Kidney tubule cell (primary cell): ENCODE measurements at regions not wholly inside any gene's neighbourhood (a gene's known extent, or its start where the extent isn't known, plus 50 kb on each side); places are given as distances from the start of the nearest gene placed in this dataset.

ENCODE experiments used
- DNase-seq: peaks from one replicate; pipeline ENCODE4 v3.0.0-alpha.2; 2018; ENCODE audit warnings: low spot score

GRCh38 chr15:96736384-96736783 lies 405.9 kb downstream of the NR2F2 start:
- peak; percentile 62 for DNase-seq

GRCh38 chr15:96737408-96737807 lies 406.9 kb downstream of the NR2F2 start:
- peak; percentile 21 for DNase-seq

GRCh38 chr15:96746665-96747064 lies 416.2 kb downstream of the NR2F2 start:
- no peak for DNase-seq

- no peak for DNase-seq
Measured at GRCh38 chr15:96747291-96747690, 416.8 kb downstream of the NR2F2 start.

GRCh38 chr15:96750361-96750760 lies 419.9 kb downstream of the NR2F2 start:
- no peak for DNase-seq

GRCh38 chr15:96756146-96756545 lies 425.6 kb downstream of the NR2F2 start:
- DNase-seq = no peak

GRCh38 chr15:96756656-96757055 lies 426.2 kb downstream of the NR2F2 start:
- DNase-seq = no peak

GRCh38 chr15:96762566-96762965 lies 432.1 kb downstream of the NR2F2 start:
- no peak for DNase-seq

GRCh38 chr15:96764501-96764900 lies 434.0 kb downstream of the NR2F2 start:
- no peak for DNase-seq

- DNase-seq = peak; percentile 6
Measured at GRCh38 chr15:96764946-96765345, 434.4 kb downstream of the NR2F2 start.

GRCh38 chr15:96766366-96766765 lies 435.9 kb downstream of the NR2F2 start:
- DNase-seq = no peak

- DNase-seq = peak; percentile 98
Measured at GRCh38 chr15:96767703-96768434, 437.4 kb downstream of the NR2F2 start.

- DNase-seq = no peak
Measured at GRCh38 chr15:96768435-96768789, 437.9 kb downstream of the NR2F2 start.

GRCh38 chr15:96771035-96771434 lies 440.5 kb downstream of the NR2F2 start:
- DNase-seq = no peak

- DNase-seq = peak; percentile 59
Measured at GRCh38 chr15:96774216-96774615, 443.7 kb downstream of the NR2F2 start.

GRCh38 chr15:96783746-96784145 lies 453.2 kb downstream of the NR2F2 start:
- no peak for DNase-seq

- DNase-seq = peak; percentile 62
Measured at GRCh38 chr15:96790004-96790403, 459.5 kb downstream of the NR2F2 start.

- no peak for DNase-seq
Measured at GRCh38 chr15:96792216-96792615, 461.7 kb downstream of the NR2F2 start.

GRCh38 chr15:96796841-96797240 lies 466.3 kb downstream of the NR2F2 start:
- no peak for DNase-seq

GRCh38 chr15:96801576-96802150 lies 471.2 kb downstream of the NR2F2 start:
- no peak for DNase-seq

- no peak for DNase-seq
Measured at GRCh38 chr15:96802611-96803255, 472.2 kb downstream of the NR2F2 start.

- DNase-seq = peak; percentile 36
Measured at GRCh38 chr15:96804754-96805153, 474.3 kb downstream of the NR2F2 start.

GRCh38 chr15:96807361-96807760 lies 476.9 kb downstream of the NR2F2 start:
- peak; percentile 98 for DNase-seq
